ENCODE measurements at regions not wholly inside any gene's neighbourhood (a gene's known extent, or its start where the extent isn't known, plus 50 kb on each side); places are given as distances from the start of the nearest gene placed in this dataset.

DNA sequence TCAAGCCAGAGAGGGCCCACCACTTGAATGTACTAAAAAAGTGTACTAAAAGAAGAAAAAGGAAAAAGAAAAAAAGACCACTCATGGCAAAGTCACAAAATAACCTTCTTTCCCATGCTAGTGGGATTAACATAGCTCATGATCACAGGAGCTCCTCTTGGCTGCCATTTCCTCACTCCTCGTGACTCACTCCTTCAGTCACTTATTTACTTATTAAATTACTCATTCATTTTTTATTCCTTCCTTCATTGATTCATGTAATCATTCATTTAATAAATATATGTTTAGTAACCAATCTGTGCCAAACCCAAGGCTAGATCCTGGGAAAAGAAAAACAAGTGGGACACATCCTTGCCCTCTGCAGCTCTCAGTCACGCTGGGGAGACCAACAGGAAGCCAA lies 300.5 kb downstream of the INSIG2 start:
- TF ChIP-seq YY1 (IDR thresholded peaks at IDR 0.05; ENCODE audit: borderline replicate concordance in 1 of 3, control insufficient read depth in 1 of 3, extremely low read depth in 1 of 3, insufficient read depth in 3 of 3, insufficient read length in 1 of 3, insufficient replicate concordance in 2 of 3, low read depth in 1 of 3, low read length in 2 of 3) (no peak), ZNF764 (CRISPR knock-in tag; IDR thresholded peaks at IDR 0.05; ENCODE audit: low read depth) (no peak), NFYB (IDR thresholded peaks at IDR 0.05; ENCODE audit: extremely low read depth, insufficient read length) (no peak), CBX3 (IDR thresholded peaks at IDR 0.05; ENCODE audit: borderline replicate concordance in 1 of 2, low read length in 2 of 2) (no peak), CUX1 (CRISPR knock-in tag; IDR thresholded peaks at IDR 0.05) (no peak), CBX5 (IDR thresholded peaks at IDR 0.05; ENCODE audit: borderline replicate concordance, low read depth) (no peak), CTCF (IDR thresholded peaks at IDR 0.05 in 2 of 3, conservative IDR thresholded peaks at IDR 0.05 in 1 of 3; ENCODE audit: insufficient read depth in 2 of 3, low read depth in 1 of 3, low read length in 3 of 3) (no peak), PRDM10 (IDR thresholded peaks at IDR 0.05; ENCODE audit: partially characterized antibody) (no peak), ZBTB7A (IDR thresholded peaks at IDR 0.05; ENCODE audit: borderline replicate concordance, control insufficient read depth, low read depth, low read length) (no peak), SMARCE1 (IDR thresholded peaks at IDR 0.05) (no peak)

All from K562 (cell line).